Fibroblast of the aortic adventitia (primary cell): ENCODE measurements at regions not wholly inside any gene's neighbourhood (a gene's known extent, or its start where the extent isn't known, plus 50 kb on each side); places are given as distances from the start of the nearest gene placed in this dataset.

Experiments used
- DNase-seq: peaks from one replicate; pipeline ENCODE4 v3.0.0-alpha.2; 2010; ENCODE audit warnings: low read depth
- H3K4me3 ChIP-seq: 2 replicates; pipeline ENCODE4 v1.5.1; 2011; ENCODE audit warnings: low read depth, mild to moderate bottlenecking, control low read depth, low read length, moderate library complexity
- TF ChIP-seq, protein P1 (sequence below): IDR thresholded peaks from 2 replicates; pipeline ENCODE4 v1.5.1; 2011; ENCODE audit warnings: mild to moderate bottlenecking, low read length, control low read depth, inconsistent platforms; ENCODE audit not compliant: insufficient read depth

DNA sequence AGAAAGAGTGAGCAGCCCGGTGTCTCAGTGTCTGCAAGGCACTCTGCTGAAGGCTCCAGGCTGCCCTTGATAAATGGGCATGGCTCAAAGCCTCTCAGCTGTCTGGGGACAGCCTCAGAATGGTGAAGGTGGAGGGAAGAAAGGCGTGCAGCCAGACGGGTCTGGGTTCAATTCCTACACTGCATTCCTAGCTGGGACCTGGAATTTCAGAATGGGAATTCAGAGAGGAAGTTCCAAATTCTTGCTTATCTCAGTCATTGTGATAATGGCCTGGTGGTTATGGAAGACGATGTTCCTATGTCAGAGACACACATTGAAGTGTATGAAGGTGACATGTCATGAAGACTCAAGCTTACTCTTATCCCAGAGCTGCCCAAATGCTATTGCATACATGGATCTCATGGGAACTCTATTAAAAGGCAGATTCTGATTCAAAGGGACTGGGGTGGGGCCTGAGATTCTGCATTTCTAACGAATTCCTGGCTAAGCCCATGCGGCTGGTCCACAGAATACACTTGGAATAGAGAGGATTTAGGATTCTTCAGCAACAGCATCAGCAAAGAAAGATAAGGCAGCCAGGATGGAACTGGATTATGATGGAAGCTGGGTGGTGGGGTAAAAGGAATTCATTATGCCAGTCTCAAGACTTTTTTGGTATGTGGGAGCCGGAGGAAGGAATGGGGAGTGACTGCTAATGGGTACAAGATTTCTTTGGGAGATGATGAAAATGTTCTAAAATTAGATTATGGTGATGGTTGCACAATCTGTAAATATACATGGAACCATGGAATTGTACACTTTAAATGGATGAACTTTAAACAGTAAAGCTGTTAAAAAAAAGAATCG is 82.6 kb upstream of the ZMIZ1 start:
- DNase-seq = peak; percentile 64
- TF ChIP-seq, protein P1, sequence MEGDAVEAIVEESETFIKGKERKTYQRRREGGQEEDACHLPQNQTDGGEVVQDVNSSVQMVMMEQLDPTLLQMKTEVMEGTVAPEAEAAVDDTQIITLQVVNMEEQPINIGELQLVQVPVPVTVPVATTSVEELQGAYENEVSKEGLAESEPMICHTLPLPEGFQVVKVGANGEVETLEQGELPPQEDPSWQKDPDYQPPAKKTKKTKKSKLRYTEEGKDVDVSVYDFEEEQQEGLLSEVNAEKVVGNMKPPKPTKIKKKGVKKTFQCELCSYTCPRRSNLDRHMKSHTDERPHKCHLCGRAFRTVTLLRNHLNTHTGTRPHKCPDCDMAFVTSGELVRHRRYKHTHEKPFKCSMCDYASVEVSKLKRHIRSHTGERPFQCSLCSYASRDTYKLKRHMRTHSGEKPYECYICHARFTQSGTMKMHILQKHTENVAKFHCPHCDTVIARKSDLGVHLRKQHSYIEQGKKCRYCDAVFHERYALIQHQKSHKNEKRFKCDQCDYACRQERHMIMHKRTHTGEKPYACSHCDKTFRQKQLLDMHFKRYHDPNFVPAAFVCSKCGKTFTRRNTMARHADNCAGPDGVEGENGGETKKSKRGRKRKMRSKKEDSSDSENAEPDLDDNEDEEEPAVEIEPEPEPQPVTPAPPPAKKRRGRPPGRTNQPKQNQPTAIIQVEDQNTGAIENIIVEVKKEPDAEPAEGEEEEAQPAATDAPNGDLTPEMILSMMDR = no peak
- no peak overlapping the region for H3K4me3 ChIP-seq

DNA sequence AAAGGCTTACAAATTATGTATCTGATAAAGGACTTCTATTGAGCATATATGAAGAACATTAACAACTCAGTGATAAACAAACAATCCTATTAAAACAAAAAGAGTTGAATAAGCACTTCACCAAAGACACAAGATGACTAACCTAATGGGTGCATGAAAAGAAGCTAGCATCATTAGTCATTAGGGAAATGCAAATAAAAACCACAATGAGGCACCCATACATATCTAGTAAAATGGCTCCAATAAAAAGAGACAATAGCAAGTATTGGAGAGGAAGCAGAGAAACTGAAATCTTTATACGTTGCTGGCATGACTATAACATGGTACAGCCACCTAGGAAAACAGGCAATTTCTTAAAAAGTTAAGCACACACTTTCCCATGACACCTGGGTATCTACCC is 77.6 kb upstream of the ZMIZ1 start:
- TF ChIP-seq, protein P1 = no peak
- no peak for DNase-seq
- no peak overlapping the region for H3K4me3 ChIP-seq

DNA sequence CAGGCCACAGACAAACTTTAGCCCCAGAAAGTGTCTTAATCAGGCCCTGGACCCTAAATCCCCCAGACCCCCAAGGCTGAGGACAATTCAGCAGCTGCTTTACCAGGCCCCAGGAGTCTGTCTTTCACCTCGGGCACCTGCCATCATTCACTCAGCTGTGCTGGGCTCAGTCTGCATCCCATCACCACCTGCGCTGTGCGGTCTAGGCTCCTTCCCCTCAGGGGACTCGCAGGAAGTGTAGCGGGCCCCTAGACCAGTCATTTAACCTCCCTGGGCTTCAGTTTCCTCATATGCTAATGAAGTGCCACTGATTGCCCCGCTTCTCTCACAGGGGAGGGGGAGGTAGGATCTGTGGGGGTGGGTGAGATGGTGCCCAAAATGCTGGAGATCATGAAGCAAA is 76.4 kb upstream of the ZMIZ1 start:
- TF ChIP-seq, protein P1 = no peak
- DNase-seq = no peak
- H3K4me3 ChIP-seq = no peak overlapping the region

DNA sequence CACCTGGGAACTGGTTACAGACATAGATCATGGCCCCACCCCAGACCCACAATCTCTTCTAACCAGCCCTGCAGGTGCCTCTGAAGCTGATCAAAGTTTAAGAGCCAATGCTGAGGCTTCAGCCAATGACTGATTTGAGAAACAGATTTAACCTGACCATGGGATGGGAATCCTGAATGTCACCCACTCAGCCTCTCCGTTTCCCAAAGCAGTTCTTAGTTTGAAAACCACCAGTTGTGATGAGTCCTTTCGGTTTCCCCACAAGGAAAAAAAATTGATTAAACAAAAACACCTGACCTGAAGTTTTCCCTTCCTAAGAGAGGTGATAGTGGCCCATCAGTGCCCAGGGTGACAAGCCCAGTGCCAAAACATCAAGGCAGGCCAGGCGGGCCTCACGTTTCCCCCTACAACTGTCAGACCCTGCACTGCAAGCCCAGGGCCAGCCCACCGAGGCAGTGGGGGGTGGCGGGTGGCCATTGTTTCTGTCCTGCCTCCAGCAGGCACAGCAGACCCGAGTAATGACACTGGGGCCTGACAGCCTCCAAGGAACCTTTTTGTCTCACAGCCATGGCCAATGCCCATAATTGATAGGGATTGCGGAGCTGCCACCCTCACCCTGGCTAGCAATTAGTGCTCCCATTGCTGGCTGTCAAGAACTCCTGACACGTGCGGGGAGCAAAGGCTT is 75.4 kb upstream of the ZMIZ1 start:
- DNase-seq = no peak
- no peak overlapping the region for H3K4me3 ChIP-seq
- TF ChIP-seq, protein P1 = no peak

DNA sequence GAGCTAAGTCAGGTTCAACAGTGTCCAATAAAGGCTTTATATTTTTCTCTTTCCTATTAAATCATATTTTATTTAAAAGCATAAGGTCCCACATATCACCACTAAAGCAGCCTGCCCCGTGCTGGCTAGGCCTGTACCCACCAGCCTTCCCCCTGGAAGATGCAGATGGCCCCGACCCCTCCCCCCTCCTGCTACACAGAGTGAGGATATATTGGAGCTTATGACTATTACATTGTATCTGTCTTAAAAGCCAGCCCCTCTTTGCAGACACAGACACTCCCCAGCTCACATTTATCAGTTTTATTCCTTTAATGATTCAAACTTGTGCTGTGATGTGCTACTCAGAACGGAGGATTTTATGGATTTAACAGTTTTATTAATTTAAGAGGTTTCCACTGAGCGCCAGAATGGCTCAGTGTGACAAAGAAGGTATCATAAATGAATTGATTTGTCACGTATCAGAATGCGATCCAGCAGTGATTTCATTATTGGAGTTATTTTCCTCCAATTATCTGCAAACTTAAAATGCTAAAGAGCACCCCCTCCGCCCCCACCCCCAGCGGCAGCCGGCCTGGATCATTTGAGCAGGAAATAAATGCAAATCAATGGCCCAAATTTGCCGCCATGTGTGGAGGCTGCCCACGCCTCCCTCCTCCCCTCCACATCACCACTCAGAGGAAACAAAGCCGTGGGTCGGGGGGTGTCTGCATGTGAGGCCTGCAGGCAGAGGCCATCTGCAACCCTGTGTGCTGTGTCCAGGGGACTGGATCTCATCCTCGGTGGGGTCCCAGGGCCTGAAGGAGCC is 72.6 kb upstream of the ZMIZ1 start:
- H3K4me3 ChIP-seq = no peak overlapping the region
- TF ChIP-seq, protein P1 = no peak
- DNase-seq = no peak

DNA sequence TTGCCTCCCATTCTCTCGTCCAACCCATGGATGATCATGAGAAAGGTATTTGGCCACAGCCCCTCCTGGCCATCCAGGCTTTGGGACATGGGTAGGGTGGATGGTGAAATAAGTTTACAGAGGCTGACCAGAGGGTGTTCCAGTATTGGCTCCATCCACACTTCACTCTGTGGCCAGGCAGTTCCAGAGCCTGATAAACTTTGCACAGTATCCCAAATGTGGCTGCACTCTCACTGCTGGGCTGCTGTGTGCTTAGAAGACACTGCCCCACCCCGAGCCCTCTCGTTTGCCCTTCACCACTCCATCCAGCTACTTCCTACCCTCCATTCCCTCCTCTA is 72.0 kb upstream of the ZMIZ1 start:
- TF ChIP-seq, protein P1 = no peak
- H3K4me3 ChIP-seq = no peak overlapping the region
- DNase-seq = peak; percentile 31
